K562 (cell line): ENCODE measurements at regions not wholly inside any gene's neighbourhood (a gene's known extent, or its start where the extent isn't known, plus 50 kb on each side); places are given as distances from the start of the nearest gene placed in this dataset.

Experiments
- CREB1 ChIP-seq, 2 experiments: sonication (generic) in 1 of 2; formaldehyde crosslinking in 1 of 2; IDR thresholded peaks; 2 replicates each; pipeline versions ENCODE4 v1.6.1 to v1.8.0; 2012 to 2022; ENCODE audit warnings: inconsistent platforms in 1 of 2, mild to moderate bottlenecking in 1 of 2, missing genetic modification reagents in 1 of 2, moderate library complexity in 1 of 2
- CTCF ChIP-seq, 3 experiments: IDR thresholded peaks in 2 of 3; conservative IDR thresholded peaks in 1 of 3; 2 replicates each; pipeline ENCODE4 v1.5.1; 2011 to 2012; ENCODE audit warnings: low read length in 3 of 3, mild to moderate bottlenecking in 3 of 3, control low read depth in 2 of 3, improper control_type of control experiment in 1 of 3, inconsistent platforms in 1 of 3, low read depth in 1 of 3, mixed read lengths in 1 of 3, moderate library complexity in 1 of 3; ENCODE audit not compliant: insufficient read depth in 2 of 3
- EZH2 ChIP-seq: IDR thresholded peaks from 2 replicates; pipeline ENCODE4 v1.6.1; 2012; ENCODE audit warnings: low read depth, mild to moderate bottlenecking, inconsistent platforms, low read length, borderline replicate concordance
- LEF1 ChIP-seq: fragments of 450-650 bp; IDR thresholded peaks from 2 replicates; pipeline ENCODE4 v1.6.1; 2016; ENCODE audit warnings: mild to moderate bottlenecking
- NBN ChIP-seq: fragments of 450-650 bp; IDR thresholded peaks from 2 replicates; pipeline ENCODE4 v1.6.1; 2016; ENCODE audit warnings: low read depth, mild to moderate bottlenecking
- NEUROD1 ChIP-seq: fragments of 150-350 bp; IDR thresholded peaks from 2 replicates; pipeline ENCODE4 v1.6.1; 2014; ENCODE audit warnings: borderline replicate concordance, low read length, low read depth; ENCODE audit not compliant: partially characterized antibody
- PATZ1 ChIP-seq: fragments of 250-450 bp; sonication (Bioruptor Pico); IDR thresholded peaks from 2 replicates; pipeline ENCODE4 v1.5.0; 2020; ENCODE audit warnings: mild to moderate bottlenecking, borderline replicate concordance
- POLR2AphosphoS5 ChIP-seq: IDR thresholded peaks from 2 replicates; pipeline ENCODE4 v1.6.1; 2011; ENCODE audit warnings: mild to moderate bottlenecking, low read depth, low read length, moderate library complexity; ENCODE audit not compliant: control insufficient read depth, insufficient read depth
- POLR2G ChIP-seq: fragments of 200-400 bp; formaldehyde crosslinking; IDR thresholded peaks from 2 replicates; pipeline ENCODE4 v1.6.1; 2017; ENCODE audit warnings: low read depth, mild to moderate bottlenecking, antibody characterized with exemption, low read length, moderate library complexity
- SIX5 ChIP-seq, 2 experiments: IDR thresholded peaks; 2 replicates each; pipeline ENCODE4 v1.6.1; 2011; ENCODE audit warnings: low read length in 2 of 2, borderline replicate concordance in 1 of 2, low read depth in 1 of 2, mild to moderate bottlenecking in 1 of 2, moderate library complexity in 1 of 2; ENCODE audit not compliant: insufficient read depth in 1 of 2
- ZFX ChIP-seq: sonication (generic); formaldehyde crosslinking; IDR thresholded peaks from 2 replicates; pipeline ENCODE4 v1.8.0; 2022; ENCODE audit warnings: mild to moderate bottlenecking, missing genetic modification reagents, moderate library complexity
- ZNF24 ChIP-seq: fragments of 450-650 bp; IDR thresholded peaks from 2 replicates; pipeline ENCODE4 v1.6.1; 2016

- no peak for TF ChIP-seq POLR2AphosphoS5
- TF ChIP-seq LEF1 = no peak
- TF ChIP-seq CTCF (IDR thresholded peaks at IDR 0.05 in 2 of 3, conservative IDR thresholded peaks at IDR 0.05 in 1 of 3; ENCODE audit: insufficient read depth in 2 of 3, low read depth in 1 of 3, low read length in 3 of 3) = no peak
- TF ChIP-seq ZNF24 = no peak
- TF ChIP-seq POLR2G = no peak
- TF ChIP-seq NBN = no peak
- TF ChIP-seq EZH2 = no peak
- TF ChIP-seq NEUROD1 = no peak
- TF ChIP-seq SIX5 (IDR thresholded peaks at IDR 0.05; ENCODE audit: borderline replicate concordance in 1 of 2, insufficient read depth in 1 of 2, low read depth in 1 of 2, low read length in 2 of 2) = no peak
- no peak for TF ChIP-seq CREB1 (IDR thresholded peaks at IDR 0.05)
- TF ChIP-seq CREB1 (CRISPR knock-in tag; IDR thresholded peaks at IDR 0.05) = no peak
- TF ChIP-seq ZFX (CRISPR knock-in tag) = no peak
- TF ChIP-seq PATZ1 = no peak
Observed at GRCh38 chr10:121049489-121049888, 198.3 kb downstream of the WDR11 start.
